ENCODE measurements at regions not wholly inside any gene's neighbourhood (a gene's known extent, or its start where the extent isn't known, plus 50 kb on each side); places are given as distances from the start of the nearest gene placed in this dataset.

DNA sequence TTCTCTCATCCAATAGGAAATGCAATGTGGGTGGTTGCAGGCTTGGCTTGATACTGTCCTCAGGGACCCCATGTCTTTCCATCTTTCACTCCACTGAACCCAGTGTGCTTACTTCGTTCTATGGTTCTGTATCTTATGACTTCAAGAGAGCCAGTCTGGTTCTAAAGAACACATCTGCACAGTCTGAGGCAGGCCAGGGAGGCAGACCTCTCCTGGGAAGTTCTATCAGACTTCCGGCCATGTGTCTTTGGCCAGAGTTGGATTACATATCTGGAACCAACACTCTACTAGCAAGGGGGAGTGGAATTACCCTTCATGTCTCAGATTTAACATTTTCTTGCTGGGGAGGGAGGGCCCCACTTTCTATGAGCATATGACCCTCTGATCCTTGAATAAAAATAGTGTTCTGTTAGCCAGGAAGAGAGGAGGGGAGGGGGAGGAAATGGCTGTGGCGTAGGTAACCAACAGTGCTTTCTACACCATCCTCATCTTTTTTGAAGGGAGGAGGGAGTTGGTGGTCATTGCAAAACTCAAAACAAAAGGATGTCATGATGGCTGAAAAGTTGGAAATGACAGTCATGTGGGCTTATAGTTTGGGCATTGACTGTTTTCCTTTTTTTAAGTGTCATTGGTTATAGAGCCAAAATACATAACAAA, 370.2 kb downstream of the GATA3 start:
- Histone ChIP-seq H3K4me2 (ENCODE audit: low read depth, low read length, poor library complexity, severe bottlenecking) (no peak overlapping the region), H3K9ac (ENCODE audit: low read length) (no peak overlapping the region)

DNA sequence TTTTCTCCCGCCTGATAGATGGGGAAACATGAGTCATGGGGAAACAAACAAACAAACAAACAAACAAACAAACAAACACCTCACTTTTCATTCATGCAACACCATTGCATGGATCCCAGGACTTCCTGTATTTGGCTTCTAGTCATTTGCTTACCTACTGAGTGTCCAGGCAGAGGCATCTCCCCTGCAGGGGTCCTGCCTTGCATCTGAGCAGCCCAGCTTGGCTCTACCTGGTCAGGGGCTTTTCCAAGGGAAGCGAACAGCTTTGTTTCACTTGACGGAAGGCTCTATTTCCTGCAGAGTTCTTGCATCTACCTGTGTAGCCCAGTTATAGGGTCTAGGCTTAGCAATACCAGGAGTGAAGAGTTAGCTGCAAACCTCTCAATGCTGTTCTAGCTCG, 374.2 kb downstream of the GATA3 start:
- Histone ChIP-seq H3K27me3 (ENCODE audit: low read length) (no peaks in the 10 kb centered on the region), H3K9ac (ENCODE audit: low read length) (no peak overlapping the region), H2AFZ (ENCODE audit: low read depth, low read length, severe bottlenecking) (no peak overlapping the region), H3K27ac (ENCODE audit: low read depth, low read length) (no peak overlapping the region), H3F3A (ENCODE audit: insufficient read depth) (no peaks in the 10 kb centered on the region), H3K9me2 (replicated peaks; ENCODE audit: insufficient read depth, low read length) (no peaks in the 10 kb centered on the region), H3K36me3 (ENCODE audit: low read length) (no peaks in the 10 kb centered on the region), H3K4me3 (ENCODE audit: insufficient read depth, low read length, poor library complexity, severe bottlenecking) (no peak overlapping the region), H3K9me3 (ENCODE audit: insufficient read depth, low read length) (no peaks in the 10 kb centered on the region), H3K79me2 (ENCODE audit: insufficient read depth, low read length) (no peaks in the 10 kb centered on the region), H3K4me2 (ENCODE audit: low read depth, low read length, poor library complexity, severe bottlenecking) (no peak overlapping the region), H4K20me1 (ENCODE audit: low read depth, low read length) (no peaks in the 10 kb centered on the region)
- no peak for TF ChIP-seq EZH2phosphoT487 (conservative IDR thresholded peaks at IDR 0.05; ENCODE audit: low read length)
- TF ChIP-seq, protein P1, sequence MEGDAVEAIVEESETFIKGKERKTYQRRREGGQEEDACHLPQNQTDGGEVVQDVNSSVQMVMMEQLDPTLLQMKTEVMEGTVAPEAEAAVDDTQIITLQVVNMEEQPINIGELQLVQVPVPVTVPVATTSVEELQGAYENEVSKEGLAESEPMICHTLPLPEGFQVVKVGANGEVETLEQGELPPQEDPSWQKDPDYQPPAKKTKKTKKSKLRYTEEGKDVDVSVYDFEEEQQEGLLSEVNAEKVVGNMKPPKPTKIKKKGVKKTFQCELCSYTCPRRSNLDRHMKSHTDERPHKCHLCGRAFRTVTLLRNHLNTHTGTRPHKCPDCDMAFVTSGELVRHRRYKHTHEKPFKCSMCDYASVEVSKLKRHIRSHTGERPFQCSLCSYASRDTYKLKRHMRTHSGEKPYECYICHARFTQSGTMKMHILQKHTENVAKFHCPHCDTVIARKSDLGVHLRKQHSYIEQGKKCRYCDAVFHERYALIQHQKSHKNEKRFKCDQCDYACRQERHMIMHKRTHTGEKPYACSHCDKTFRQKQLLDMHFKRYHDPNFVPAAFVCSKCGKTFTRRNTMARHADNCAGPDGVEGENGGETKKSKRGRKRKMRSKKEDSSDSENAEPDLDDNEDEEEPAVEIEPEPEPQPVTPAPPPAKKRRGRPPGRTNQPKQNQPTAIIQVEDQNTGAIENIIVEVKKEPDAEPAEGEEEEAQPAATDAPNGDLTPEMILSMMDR (IDR thresholded peaks at IDR 0.05; ENCODE audit: insufficient read depth, low read length, poor library complexity, severe bottlenecking) = no peak

More for the DNA sequence above, 370.2 kb downstream of the GATA3 start:
- Histone ChIP-seq H3K27ac (ENCODE audit: low read depth, low read length) (no peak overlapping the region), H3F3A (ENCODE audit: insufficient read depth) (no peaks in the 10 kb centered on the region), H3K9me3 (ENCODE audit: insufficient read depth, low read length) (no peaks in the 10 kb centered on the region), H4K20me1 (ENCODE audit: low read depth, low read length) (no peaks in the 10 kb centered on the region), H3K4me3 (ENCODE audit: insufficient read depth, low read length, poor library complexity, severe bottlenecking) (no peak overlapping the region), H3K36me3 (ENCODE audit: low read length) (no peaks in the 10 kb centered on the region), H2AFZ (ENCODE audit: low read depth, low read length, severe bottlenecking) (no peak overlapping the region), H3K27me3 (ENCODE audit: low read length) (no peaks in the 10 kb centered on the region), H3K79me2 (ENCODE audit: insufficient read depth, low read length) (no peaks in the 10 kb centered on the region), H3K9me2 (replicated peaks; ENCODE audit: insufficient read depth, low read length) (no peaks in the 10 kb centered on the region)
- no peak for TF ChIP-seq EZH2phosphoT487 (conservative IDR thresholded peaks at IDR 0.05; ENCODE audit: low read length)
- TF ChIP-seq, protein P1 (IDR thresholded peaks at IDR 0.05; ENCODE audit: insufficient read depth, low read length, poor library complexity, severe bottlenecking) = no peak

DNA sequence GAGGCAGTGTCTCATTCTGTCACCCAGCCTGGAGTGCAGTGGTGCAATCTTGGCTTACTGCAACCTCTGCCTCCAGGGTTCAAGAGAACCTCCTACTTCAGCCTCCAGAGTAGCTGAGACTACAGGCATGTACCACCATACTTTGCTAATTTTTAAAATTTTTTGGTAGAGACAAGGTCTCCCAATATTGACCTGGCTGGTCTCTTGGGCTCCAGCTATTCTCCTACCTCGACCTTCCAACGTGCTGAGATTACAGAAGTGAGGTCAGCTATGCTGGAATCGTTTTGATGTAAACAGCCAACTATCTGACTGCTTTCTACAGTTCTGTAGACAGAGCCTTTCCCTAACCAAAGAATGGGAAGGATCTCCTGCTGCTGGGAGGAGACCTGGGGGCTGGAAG, 375.8 kb downstream of the GATA3 start:
- Histone ChIP-seq H3K27ac (ENCODE audit: low read depth, low read length) (no peak overlapping the region), H3K9ac (ENCODE audit: low read length) (no peak overlapping the region), H3K4me2 (ENCODE audit: low read depth, low read length, poor library complexity, severe bottlenecking) (no peak overlapping the region), H3K9me3 (ENCODE audit: insufficient read depth, low read length) (no peaks in the 10 kb centered on the region), H2AFZ (ENCODE audit: low read depth, low read length, severe bottlenecking) (no peak overlapping the region), H3K79me2 (ENCODE audit: insufficient read depth, low read length) (no peaks in the 10 kb centered on the region), H4K20me1 (ENCODE audit: low read depth, low read length) (no peaks in the 10 kb centered on the region), H3K9me2 (replicated peaks; ENCODE audit: insufficient read depth, low read length) (no peaks in the 10 kb centered on the region), H3K27me3 (ENCODE audit: low read length) (no peaks in the 10 kb centered on the region), H3K36me3 (ENCODE audit: low read length) (no peaks in the 10 kb centered on the region), H3F3A (ENCODE audit: insufficient read depth) (no peaks in the 10 kb centered on the region), H3K4me3 (ENCODE audit: insufficient read depth, low read length, poor library complexity, severe bottlenecking) (no peak overlapping the region)
- TF ChIP-seq, protein P1 (IDR thresholded peaks at IDR 0.05; ENCODE audit: insufficient read depth, low read length, poor library complexity, severe bottlenecking) = no peak
- no peak for TF ChIP-seq EZH2phosphoT487 (conservative IDR thresholded peaks at IDR 0.05; ENCODE audit: low read length)
